Anterior cingulate cortex (tissue), 58 donors: ENCODE measurements at regions not wholly inside any gene's neighbourhood (a gene's known extent, or its start where the extent isn't known, plus 50 kb on each side); places are given as distances from the start of the nearest gene placed in this dataset.

Source experiments
- DNase-seq, 58 donors: peaks; one replicate each; lab custom pipeline; 2025; lab: John Stamatoyannopoulos, UW

DNA sequence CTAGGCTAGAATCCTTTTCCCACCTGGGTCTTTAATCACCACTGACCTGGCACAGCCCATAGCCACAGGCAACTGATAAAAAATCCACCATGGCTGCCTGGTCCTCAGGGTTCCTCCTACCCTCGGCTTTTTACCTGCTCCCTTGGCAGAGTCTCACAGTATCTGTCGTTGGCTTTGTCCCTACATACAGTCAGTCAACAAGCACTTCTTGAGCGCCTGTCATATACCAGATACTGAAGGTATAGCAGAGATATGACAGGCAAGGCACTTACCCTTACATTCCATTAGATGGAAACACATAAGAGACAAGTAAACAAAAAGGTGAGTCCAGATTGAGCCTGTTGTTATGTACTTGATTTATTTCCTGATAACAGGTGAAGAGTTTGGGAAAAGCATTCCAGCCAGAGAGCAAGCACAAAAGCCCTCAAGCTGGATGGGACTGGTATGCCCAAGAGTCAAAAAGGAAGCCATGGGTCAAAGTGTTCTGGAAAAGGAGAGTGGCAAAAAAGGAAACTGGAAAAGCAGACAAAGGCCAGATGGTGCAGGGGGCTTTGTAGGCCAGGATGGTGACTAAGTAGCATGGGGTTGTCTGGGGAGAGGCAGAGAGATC is 247.0 kb downstream of the CHD9NB start:
- no peak for DNase-seq

GRCh38 chr16:52800432-52800831 is 252.3 kb downstream of the CHD9NB start:
- DNase-seq, result no peak

- no peak for DNase-seq
These were observed 252.2 kb upstream of the TOX3 start for GRCh38 chr16:52799149-52799548.

- no peak for DNase-seq
These were observed 240.8 kb upstream of the TOX3 start for GRCh38 chr16:52787709-52788108.

DNA sequence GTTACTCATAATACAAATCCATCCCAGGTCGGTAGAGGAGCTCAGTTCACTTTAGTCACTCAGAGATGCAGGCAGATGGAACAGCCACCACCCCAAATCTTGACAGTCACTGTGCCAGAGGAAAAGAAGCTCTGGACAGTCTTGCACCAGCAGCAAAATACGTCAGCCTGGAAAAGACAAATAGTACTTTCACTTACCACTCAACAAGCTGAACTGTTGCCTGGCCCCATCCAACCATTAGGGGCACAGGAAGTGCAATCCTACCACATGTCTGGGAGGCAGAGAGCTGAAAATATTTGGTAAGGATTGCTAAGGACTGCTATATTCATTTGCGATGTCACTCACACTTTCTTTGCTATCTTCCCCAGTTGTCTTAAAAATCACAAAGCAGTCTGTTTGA is 239.1 kb upstream of the TOX3 start:
- DNase-seq, result no peak

DNA sequence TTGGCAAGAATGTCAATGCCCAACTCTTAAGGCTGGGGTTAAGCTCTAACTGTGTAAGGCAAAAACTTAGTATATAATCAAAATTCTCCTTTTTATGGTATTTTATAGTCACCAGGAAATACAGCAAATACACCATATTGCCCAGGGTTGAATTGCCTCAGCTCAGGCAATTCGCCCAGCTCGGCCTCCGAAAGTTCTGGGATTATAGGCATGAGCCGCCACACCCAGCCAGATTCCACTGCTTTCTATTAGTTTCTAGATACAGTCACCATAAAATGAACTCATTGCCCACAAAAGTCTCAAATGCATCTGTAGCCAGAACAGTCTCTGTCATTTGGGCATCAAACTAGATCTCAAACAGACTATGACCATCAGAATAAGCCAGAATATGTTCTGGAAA is 238.7 kb upstream of the TOX3 start:
- DNase-seq, result no peak

DNA sequence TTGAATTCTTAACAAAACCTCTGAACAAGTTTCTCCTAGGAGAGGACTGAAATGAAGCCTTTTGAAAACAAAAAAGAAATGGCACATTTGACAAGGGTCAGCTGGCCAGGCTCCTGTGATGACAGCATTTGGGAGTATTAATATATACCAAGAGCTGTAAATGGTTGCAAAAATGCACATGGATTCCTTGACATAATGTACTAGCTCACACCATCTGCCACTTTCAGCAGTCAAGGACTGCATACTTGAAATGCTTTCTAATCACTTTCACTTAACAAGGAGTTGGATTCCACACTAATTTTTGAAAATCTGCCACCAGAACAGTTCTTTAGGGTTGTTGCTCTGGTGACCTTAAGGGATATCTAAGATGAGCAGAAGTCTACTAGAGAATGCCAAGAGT is 236.7 kb upstream of the TOX3 start:
- DNase-seq, result no peak

- no peak for DNase-seq
These were observed 234.2 kb upstream of the TOX3 start for GRCh38 chr16:52781005-52781630.

DNA sequence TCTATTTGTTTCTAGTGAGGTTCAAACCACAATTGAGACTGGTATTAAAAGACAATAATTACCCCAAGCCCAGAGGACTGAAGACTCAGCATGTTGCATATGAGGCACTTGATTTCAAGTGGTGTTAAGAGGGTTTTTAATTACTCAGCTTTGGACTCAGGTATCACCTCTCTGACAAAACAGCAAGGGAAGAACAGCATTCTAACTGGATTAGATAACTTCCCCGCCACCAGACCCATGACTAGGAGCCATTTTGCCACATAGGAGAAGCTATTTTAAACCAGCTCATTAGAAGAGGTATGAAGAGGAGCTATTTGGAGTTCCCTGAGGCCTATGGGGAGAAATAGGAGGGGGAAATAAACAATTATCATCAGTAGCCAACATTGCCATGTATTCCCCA is 226.1 kb upstream of the TOX3 start:
- no peak for DNase-seq

- DNase-seq, result no peak
These were observed 223.9 kb upstream of the TOX3 start for GRCh38 chr16:52770828-52771227.

DNA sequence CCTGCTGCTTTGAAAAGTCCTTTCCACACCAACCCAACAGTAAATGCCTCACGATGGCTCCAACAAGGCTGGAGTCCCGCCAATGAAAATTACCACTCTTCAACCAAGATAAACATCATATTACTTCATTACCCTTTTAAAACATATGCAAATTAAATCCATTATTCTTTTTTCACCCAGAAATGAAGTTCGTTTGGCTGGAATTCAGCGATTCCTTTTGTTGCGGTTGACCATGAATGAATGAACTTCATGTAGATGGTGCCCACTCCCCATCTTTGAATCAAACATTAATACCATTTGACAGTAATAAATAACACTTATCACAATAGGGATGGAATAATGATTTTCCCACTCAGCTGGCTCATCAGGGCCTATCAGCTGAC is 211.5 kb upstream of the TOX3 start:
- no peak for DNase-seq

DNA sequence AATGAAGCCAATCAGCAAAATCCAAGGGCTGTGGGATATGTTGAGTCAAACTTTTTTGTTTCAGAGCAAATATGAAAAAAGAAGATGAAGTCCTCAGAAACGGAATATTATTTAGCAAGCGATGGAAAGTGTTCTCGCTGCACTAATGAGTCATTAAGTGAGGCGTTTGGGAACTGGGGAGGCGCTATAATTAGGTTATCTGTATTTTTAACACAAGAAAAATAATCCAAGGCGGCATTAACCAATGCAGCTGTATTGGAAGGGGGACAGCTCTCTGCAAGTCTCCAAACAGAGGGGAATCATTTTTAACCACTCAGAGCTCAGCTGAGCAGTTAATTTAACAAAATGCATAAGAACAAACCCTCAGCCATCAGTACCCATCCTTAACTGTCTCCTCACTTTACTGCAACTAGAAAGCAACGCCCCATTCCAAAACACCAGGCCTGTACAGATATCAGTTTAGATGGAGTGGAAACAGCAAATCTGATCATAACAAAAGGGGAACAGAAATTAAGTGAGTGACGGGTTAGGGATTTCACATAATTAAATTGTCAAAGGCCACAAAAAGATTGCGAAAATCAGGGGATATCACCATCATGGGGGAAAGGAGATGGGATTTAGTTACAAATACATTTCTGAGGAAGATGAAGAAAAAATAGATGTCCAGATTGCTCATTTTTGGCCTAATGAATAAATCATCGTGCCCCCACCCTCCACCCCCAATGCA is 211.0 kb upstream of the TOX3 start:
- DNase-seq, result no peak

DNA sequence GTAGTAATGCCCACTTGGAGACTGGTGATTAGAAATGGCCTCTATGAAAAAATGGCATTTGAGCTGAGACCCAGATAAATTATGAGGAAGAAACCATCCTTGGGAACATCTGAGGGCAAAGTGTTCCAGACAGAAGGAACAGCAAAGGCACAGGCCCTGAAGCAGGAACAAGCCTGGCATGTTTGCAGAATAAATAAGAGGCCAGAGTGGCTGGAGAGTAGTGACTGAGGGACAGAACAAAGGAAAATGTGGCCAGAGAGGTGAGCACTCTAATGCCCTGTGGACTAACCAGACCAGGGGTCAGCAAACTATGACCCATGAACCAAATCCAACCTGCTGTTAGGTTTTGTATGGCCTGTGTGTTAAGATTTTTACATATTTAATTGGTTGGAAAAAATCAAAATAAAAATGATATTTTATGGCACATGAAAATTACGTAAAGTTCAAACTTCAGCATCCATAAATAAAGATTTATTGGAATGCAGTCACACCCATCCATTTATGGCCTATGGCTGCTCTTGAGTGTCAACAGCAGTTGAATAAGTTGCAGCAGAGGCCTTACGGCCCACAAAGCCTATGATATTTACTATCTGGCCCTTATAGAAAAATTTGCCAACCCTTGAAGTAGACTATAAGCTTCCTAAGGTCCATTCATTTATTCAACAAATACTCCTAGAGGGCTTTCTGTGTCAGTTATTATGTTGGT is 210.0 kb upstream of the TOX3 start:
- DNase-seq, result no peak

- DNase-seq, result no peak
These were observed 208.5 kb upstream of the TOX3 start for GRCh38 chr16:52755396-52755795.

- no peak for DNase-seq
These were observed 204.1 kb upstream of the TOX3 start for GRCh38 chr16:52751035-52751434.

DNA sequence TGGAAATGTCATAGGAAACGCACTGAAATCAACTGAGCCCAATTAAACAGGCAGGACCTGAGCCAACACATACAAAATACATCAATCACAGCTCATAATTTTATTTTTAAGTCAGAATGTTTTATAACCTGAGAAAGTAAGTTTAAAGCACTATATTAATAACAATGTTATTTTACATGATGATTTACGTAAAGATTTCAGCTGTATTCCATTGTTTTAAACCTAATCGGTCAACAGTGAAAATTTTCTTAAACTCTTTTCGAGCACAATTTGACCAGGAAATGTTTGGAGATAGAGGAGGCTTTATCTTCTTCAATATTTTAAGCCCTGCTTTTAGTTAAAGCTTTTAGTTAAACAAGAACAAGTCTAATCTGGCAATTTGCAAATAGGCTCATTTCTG is 201.8 kb upstream of the TOX3 start:
- DNase-seq, result no peak

DNA sequence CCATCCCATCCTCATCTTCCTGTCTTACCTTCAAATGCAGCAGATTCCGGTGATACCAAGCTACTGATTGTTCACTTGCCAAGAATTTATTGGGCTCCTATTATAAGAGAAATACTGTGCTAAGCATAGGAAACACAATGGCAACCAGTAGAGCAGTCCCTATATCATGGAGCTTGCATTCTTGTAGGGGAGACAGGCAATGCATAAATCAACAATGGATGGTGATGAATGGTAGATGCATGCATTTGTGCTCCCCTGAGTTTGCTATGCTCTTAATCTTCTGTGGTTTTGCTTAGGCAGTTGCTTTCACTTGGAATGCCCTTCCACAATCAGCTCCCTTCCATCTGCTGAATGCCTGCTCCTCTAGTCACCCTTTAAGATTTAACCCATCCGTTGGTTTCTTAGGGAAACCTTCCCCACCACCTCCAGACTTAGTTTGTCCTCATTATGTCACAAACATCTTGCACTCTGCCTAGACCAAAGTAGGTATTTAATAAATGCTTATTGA is 200.2 kb upstream of the TOX3 start:
- DNase-seq, result no peak

DNA sequence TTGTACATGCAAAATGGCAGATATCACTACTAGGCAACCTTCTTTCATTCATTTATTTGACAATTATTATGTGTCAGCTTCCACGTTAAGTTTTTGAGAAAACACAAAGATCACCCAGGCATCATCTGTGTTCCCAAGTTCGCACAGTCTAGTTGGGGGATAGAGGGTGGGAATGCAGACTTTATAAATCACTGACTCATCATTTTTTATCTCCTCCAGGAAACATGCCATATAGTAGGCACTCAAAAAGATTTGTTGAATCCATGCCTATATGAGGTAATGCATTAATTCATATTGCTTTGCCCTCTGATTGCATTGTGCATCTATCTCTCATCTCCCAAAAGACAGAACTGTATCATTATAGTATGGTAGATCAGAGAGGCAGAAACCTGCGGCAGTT is 196.8 kb upstream of the TOX3 start:
- DNase-seq, result no peak

- DNase-seq, result no peak
These were observed 195.7 kb upstream of the TOX3 start for GRCh38 chr16:52742608-52743170.

DNA sequence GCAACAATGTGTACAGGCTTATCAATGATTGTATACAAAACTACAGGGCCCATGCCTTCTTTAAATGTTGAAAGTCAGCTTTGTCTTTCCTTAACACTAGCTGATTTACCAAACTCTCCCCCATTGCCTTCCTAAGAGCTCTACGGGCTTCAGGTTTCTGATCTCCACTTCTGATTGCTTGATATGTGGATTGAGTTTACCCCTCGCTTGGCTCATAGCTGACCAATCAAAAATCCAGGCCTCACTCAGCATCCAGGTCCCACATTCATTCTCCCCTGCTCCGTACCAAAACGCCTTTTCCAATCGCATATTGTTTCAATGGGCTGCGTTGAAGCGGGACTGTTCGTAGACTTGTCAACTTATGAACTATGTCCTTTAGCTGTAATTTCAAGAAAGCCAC is 195.1 kb upstream of the TOX3 start:
- DNase-seq, result no peak

GRCh38 chr16:52741351-52741750 is 194.4 kb upstream of the TOX3 start:
- DNase-seq, result peak in 1 of 58 donors; percentile 1
